ENCODE measurements at regions not wholly inside any gene's neighbourhood (a gene's known extent, or its start where the extent isn't known, plus 50 kb on each side); places are given as distances from the start of the nearest gene placed in this dataset.

- no peak for DNase-seq
Measured at GRCh38 chr5:54634089-54634488, 116.5 kb downstream of the SNX18 start.

- DNase-seq = peak; percentile 65
Measured at GRCh38 chr5:54632131-54632701, 114.7 kb downstream of the SNX18 start.

- no peak for DNase-seq
Measured at GRCh38 chr5:54630738-54631359, 113.3 kb downstream of the SNX18 start.

- no peak for DNase-seq
Measured at GRCh38 chr5:54629115-54629514, 111.6 kb downstream of the SNX18 start.

GRCh38 chr5:54628050-54628449 is 110.5 kb downstream of the SNX18 start:
- DNase-seq = no peak

GRCh38 chr5:54626407-54626806 is 108.8 kb downstream of the SNX18 start:
- no peak for DNase-seq

GRCh38 chr5:54624805-54625568 is 107.4 kb downstream of the SNX18 start:
- no peak for DNase-seq

- DNase-seq = no peak
Measured at GRCh38 chr5:54621709-54622108, 104.2 kb downstream of the SNX18 start.

GRCh38 chr5:54621048-54621447 is 103.5 kb downstream of the SNX18 start:
- no peak for DNase-seq

GRCh38 chr5:54620141-54620933 is 102.8 kb downstream of the SNX18 start:
- no peak for DNase-seq

- no peak for DNase-seq
Measured at GRCh38 chr5:54619731-54620130, 102.2 kb downstream of the SNX18 start.

- no peak for DNase-seq
Measured at GRCh38 chr5:54616518-54617220, 99.1 kb downstream of the SNX18 start.

- DNase-seq = peak; percentile 33
Measured at GRCh38 chr5:54616031-54616430, 98.5 kb downstream of the SNX18 start.

- no peak for DNase-seq
Measured at GRCh38 chr5:54615381-54615780, 97.8 kb downstream of the SNX18 start.

- DNase-seq = no peak
Measured at GRCh38 chr5:54612711-54613110, 95.2 kb downstream of the SNX18 start.

GRCh38 chr5:54611290-54611951 is 93.9 kb downstream of the SNX18 start:
- no peak for DNase-seq

- DNase-seq = no peak
Measured at GRCh38 chr5:54610197-54610944, 92.8 kb downstream of the SNX18 start.

- no peak for DNase-seq
Measured at GRCh38 chr5:54608423-54609085, 91.0 kb downstream of the SNX18 start.

- no peak for DNase-seq
Measured at GRCh38 chr5:54607006-54607405, 89.4 kb downstream of the SNX18 start.

- DNase-seq = peak; percentile 36
Measured at GRCh38 chr5:54603372-54603771, 85.8 kb downstream of the SNX18 start.

GRCh38 chr5:54602475-54602874 is 84.9 kb downstream of the SNX18 start:
- DNase-seq = no peak
